Embryonic facial prominence (tissue), 1 donor: ENCODE measurements at regions not wholly inside any gene's neighbourhood (a gene's known extent, or its start where the extent isn't known, plus 50 kb on each side); places are given as distances from the start of the nearest gene placed in this dataset.
A peak's percentile ranks its signal among the peaks of the same experiment; 100 is the strongest.

ENCODE experiments used
- DNase-seq: peaks from one replicate; pipeline ENCODE4 v3.0.0-alpha.2; 2016; ENCODE audit errors: extremely low spot score

DNA sequence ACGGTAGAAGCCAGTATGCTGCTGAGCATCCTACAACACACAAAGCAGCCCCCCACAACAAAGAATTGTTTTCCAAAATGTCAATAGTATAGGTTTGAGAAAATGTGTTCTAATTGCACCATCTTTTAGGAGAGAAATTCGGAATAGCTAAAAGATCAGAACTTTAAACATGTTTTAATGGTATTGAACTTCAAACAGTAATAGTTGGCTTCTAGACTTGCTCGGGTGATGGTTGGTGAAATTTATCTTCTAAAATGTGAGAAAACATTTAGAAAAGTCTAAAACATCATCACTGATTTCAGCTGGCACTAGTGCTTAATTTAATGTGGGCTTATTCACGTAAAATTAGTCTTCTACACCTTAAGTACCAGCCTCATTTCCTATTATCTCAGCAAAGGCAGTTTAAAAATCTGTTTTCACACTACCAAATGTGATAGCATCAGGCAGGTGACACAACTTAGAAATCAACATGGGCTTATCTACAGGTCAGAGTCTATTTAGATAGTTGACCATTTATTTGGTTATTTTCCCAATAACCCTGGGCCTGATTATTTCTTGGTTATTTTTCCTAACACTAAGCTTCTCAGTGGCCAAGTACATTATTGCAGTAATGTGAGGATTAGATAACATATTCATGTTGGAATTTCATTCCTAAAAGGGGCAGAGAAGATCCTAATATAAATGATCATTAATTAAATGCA is 399.3 kb upstream of the PKN2 start:
- DNase-seq = no peak

DNA sequence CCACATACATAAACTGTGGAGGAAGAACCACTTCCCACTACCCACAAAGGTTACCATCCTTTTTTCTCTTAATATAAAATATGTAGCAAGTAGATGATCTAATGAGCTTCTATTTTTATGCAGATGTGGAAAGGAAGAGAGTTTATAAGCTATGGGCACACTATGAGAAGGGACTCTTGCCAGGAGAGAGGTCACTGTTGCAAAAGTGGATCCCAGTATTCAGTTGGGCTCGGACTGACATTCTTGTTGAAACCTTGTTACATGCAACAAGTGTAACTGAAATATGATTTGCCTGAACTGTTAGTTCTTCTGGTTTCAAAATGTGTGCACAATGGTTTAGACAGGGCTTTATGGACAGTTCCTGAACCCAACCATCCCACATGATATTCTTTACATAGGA is 397.4 kb upstream of the PKN2 start:
- no peak for DNase-seq

DNA sequence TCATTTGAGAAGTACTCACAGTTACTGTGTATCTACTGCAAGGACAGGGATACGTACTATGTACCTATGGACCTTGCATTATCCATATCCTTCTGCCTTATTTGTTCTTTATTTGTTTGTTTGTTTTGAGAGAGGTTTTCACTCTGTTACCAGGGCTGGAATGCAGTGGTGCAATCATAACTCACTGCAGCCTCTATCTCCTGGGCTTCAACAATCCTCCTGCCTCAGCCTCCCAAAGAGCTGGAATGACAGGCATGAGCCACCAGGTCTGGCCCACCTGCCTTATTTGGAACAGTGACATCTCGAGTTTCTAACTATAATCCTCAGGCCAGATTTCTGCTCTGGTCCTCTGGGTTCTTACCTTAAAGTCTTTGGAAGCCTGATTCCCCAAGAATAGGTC is 395.5 kb upstream of the PKN2 start:
- no peak for DNase-seq

DNA sequence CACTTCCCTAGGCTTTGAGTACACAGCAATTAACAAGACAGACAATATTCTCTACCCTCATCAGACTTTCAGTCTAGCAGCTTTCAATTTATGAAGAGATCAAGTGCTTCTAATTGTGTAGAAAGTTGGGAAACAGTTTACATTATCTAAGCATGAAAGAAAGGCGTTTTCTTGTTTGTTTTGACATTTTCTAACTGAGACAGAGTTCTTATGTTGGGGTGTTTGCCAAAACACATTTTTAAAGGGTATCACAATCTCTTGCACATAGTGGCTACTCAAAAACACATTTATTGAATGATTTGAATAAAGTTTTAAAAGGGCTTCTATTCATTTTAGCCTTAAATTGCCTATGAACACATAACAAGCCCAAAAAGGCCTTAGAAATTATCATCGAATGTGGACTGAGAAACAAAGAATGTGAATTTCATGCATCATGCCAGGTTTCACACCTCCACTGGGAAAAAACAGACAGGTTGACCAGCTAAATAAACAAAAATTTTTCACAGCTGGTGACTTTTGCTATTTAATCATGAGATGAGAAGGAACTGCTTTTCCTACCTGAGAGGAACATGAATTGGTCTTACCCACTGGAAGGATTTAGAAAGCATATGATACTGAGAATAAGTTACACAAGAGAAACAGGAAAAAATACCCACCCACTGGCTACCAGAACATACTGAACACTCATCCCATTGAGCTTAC is 394.5 kb upstream of the PKN2 start:
- no peak for DNase-seq

DNA sequence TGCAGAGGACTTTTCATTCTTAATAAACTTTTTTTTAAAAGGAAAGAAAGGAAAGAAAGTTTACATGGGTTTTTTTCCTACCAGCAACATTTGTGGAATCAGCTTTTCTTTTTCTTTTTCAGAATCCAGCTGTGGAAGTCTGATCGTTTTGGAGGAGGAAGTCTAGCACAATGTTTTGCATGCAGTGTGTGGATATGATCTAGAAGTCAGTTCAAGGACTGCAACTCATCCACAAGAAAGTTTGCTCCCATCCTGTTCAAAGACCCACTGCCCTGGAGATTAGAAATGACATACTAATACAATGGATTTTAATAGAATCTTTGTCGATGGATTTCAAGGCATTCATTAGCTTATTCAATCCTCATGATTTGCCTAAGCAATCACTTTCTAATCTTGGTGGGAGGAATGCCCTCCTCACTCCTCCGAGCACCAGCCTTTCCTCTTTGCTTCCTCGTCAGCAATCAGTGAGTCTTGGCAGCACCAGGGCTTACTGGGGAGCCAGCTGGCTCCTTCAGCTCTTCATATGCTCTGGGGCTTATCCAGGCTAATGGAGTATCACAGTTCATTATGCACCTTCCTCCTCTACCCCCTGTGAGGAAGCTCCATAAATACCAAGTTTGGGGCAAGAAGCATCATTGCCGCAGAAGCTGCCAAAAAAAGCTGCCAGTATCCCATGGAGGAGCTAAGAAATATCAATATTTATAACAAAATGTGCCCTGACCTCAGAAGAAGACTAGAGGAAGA is 392.3 kb upstream of the PKN2 start:
- DNase-seq = no peak

DNA sequence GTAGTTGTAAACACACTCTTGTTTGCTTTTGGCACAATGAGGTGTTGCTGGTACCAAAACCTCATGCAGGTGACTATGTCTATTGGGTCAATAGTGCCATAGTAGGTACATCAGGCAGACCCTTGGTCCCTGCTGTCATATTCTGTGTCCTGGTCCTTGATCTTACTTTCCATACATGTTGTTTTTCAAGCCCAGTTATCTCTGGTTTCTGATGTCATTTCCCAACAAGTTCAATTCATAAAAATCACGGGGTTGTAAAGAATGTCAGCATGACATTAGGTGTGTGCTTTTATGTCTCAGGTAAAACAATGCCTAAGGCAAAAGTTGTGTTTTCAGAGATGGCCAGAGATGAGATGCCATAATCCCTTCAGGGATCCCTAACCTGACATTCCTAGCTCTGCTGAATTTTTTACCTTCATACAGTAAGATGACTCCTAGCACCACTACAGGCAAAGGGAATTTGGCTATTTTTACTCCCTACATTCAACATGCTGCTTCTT is 390.3 kb upstream of the PKN2 start:
- DNase-seq = no peak

GRCh38 chr1:88296227-88296626 is 387.8 kb upstream of the PKN2 start:
- DNase-seq = no peak

DNA sequence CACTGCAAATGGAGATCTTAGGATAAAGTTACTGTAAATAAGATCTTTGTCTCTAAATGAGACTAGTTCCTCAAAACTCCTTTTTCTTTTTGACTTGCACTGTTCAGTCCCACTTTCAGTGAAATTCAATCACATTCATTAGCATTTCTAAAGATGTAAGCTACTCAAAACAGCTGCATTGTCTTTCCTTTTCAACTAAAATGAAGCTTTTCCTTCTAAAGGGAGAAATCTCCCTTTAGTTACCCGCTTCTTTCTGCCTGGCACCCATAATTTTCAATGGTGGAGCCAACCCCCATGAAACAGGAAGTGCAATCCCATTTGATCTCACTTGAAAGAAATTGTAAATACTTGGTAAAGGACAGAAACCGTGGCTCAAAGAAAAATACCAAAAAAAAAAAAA is 387.4 kb upstream of the PKN2 start:
- no peak for DNase-seq

- DNase-seq = no peak
Observed at GRCh38 chr1:88298506-88298905, 385.6 kb upstream of the PKN2 start.

GRCh38 chr1:88300752-88301263 is 383.3 kb upstream of the PKN2 start:
- DNase-seq = no peak

DNA sequence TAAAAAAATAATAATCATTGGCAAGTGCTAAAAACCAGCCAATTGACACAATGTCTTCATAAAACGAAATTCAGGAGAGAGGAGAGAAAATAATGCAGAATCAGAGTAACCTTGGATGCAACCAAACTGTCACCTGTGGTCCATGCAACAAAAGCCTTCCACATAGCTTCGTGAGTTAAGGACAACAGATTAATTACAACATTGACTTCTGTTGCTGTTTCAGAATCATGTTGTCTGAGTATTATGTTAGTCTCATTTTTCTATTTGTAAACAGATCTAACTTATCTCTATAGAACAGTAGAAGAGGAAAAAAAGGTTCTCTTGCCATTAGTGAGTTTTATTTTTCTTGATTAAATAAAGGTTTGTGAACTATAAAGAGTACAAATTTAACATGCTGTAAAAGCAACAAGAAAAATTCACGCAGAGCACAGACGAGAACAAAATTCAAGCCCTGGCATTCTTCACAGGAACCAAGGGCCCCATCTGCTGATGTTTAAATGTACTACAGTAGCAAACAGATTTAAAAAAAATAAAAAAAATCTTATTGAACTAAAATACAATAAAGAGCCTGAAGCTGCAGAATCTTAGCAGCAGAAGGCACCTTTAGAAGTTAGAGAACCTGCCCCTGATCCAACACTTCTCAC is 381.1 kb upstream of the PKN2 start:
- DNase-seq = peak; percentile 75

- no peak for DNase-seq
Observed at GRCh38 chr1:88311265-88311664, 372.8 kb upstream of the PKN2 start.

GRCh38 chr1:88311907-88312306 is 372.2 kb upstream of the PKN2 start:
- no peak for DNase-seq

- no peak for DNase-seq
Observed at GRCh38 chr1:88317396-88317795, 366.7 kb upstream of the PKN2 start.

- DNase-seq = no peak
Observed at GRCh38 chr1:88318740-88319139, 365.3 kb upstream of the PKN2 start.

- no peak for DNase-seq
Observed at GRCh38 chr1:88320291-88320690, 363.8 kb upstream of the PKN2 start.

DNA sequence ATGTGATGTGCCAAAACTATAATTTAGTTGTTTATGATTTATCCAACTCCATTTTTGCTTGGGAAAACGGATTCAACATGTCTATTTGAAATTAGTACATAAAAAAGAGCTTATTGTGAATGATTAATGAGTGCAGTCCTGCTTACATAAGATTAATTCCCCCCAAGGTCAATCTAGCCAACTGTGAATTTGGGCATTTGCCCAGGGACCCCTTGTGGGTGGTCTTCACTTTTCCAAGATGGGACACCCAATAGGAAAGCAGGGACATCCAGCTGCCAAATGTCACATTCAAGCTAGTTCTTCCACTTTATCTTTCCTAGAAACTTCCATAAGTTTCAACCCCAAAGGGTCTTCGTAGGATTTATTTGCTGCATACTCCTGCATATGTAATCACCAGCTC is 362.4 kb upstream of the PKN2 start:
- no peak for DNase-seq

- DNase-seq = no peak
Observed at GRCh38 chr1:88324899-88325298, 359.2 kb upstream of the PKN2 start.

DNA sequence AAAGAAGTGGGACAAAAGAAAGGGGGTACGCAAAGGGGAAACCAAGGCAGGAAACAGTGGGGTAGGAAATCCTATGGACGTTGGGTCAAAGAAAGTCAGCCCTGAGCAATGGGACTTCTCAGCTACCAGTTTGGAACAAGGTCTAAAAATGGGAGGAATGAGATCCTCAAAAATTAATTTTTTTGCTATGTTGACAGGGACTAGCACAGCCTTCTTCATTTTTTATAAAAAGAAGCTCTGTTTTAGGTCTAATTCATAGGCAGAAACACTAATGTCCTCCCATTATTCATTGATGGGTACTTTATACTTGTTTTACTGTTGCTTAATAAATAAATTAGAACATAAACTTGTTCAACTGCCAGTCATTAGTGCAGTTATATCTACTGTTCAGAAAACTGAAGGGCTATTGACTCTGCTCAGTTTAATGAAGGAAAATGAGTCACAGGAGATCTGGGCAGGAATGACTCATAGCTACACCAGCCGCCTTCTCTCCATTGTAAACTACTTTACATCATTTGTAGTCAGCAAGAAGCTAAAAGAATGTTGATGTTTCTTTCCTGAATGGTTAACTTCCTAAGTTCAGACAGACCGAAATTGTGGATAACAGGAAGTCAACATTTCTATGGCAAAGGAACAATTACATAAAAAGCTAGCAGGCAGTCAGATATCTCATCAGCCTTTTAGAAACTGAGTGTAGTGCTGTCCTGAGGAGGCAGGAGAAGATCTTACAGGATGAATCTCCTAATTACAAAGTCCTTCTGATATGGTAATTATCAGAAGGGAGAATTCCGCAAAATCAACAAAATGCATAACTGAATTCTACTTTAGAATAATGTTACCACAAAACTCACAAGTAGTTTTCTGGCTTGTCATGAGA is 356.4 kb upstream of the PKN2 start:
- no peak for DNase-seq

GRCh38 chr1:88330201-88330600 is 353.9 kb upstream of the PKN2 start:
- DNase-seq = no peak

GRCh38 chr1:88333086-88333695 is 350.9 kb upstream of the PKN2 start:
- no peak for DNase-seq
